Mesenchymal stem cell (in vitro differentiated cells and primary cell): ENCODE measurements at regions not wholly inside any gene's neighbourhood (a gene's known extent, or its start where the extent isn't known, plus 50 kb on each side); places are given as distances from the start of the nearest gene placed in this dataset.

Experiments used
- DNase-seq: peaks from one replicate; pipeline ENCODE4 v3.0.0-alpha.2; 2013
- H2AFZ ChIP-seq: one replicate; pipeline ENCODE4 v1.6.1; 2013; ENCODE audit warnings: low read depth, mild to moderate bottlenecking, control low read depth, inconsistent platforms, low read length, moderate library complexity
- H2AK5ac ChIP-seq: 2 replicates; pipeline ENCODE4 v1.6.1; 2013; ENCODE audit warnings: low read length, moderate library complexity, mild to moderate bottlenecking, inconsistent platforms; ENCODE audit not compliant: severe bottlenecking
- H2BK120ac ChIP-seq: one replicate; pipeline ENCODE4 v1.6.1; 2013; ENCODE audit warnings: low read depth, mild to moderate bottlenecking, inconsistent platforms, low read length, moderate library complexity
- H2BK12ac ChIP-seq, 2 experiments: one replicate each; pipeline ENCODE4 v1.6.1; 2013; ENCODE audit warnings: inconsistent platforms in 2 of 2, low read length in 2 of 2, mild to moderate bottlenecking in 2 of 2, moderate library complexity in 2 of 2, control low read depth in 1 of 2
- H2BK15ac ChIP-seq: one replicate; pipeline ENCODE4 v1.6.1; 2013; ENCODE audit warnings: mild to moderate bottlenecking, low read depth, inconsistent platforms; ENCODE audit not compliant: poor library complexity, severe bottlenecking
- H2BK5ac ChIP-seq: 2 replicates; pipeline ENCODE4 v1.6.1; 2013; ENCODE audit warnings: low read depth, mild to moderate bottlenecking, low read length, control low read depth, inconsistent platforms; ENCODE audit not compliant: poor library complexity, severe bottlenecking
- H3K14ac ChIP-seq, 2 experiments: one replicate each; pipeline ENCODE4 v1.6.1; 2013; ENCODE audit warnings: inconsistent platforms in 2 of 2, low read length in 2 of 2, control low read depth in 1 of 2, mild to moderate bottlenecking in 1 of 2, moderate library complexity in 1 of 2
- H3K18ac ChIP-seq, 2 experiments: one replicate each; pipeline ENCODE4 v1.6.1; 2013; ENCODE audit warnings: inconsistent platforms in 2 of 2, low read length in 2 of 2, control low read depth in 1 of 2, low read depth in 1 of 2, mild to moderate bottlenecking in 1 of 2
- H3K23ac ChIP-seq, 2 experiments: one replicate each; pipeline ENCODE4 v1.6.1; 2013; ENCODE audit warnings: inconsistent platforms in 2 of 2, low read length in 2 of 2, mild to moderate bottlenecking in 2 of 2, moderate library complexity in 2 of 2, control low read depth in 1 of 2
- H3K27ac ChIP-seq: 2 replicates; pipeline ENCODE4 v1.5.1; 2013; ENCODE audit warnings: mild to moderate bottlenecking, moderate library complexity, low read length, control low read depth, inconsistent platforms; ENCODE audit not compliant: poor library complexity, severe bottlenecking
- H3K27me3 ChIP-seq, 2 experiments: 2 replicates each; pipeline versions ENCODE4 v1.6.1 to v1.7.0; 2013; ENCODE audit warnings: low read length in 2 of 2, mild to moderate bottlenecking in 2 of 2, moderate library complexity in 2 of 2, control low read depth in 1 of 2, inconsistent platforms in 1 of 2; ENCODE audit not compliant: control insufficient read depth in 1 of 2, insufficient read depth in 1 of 2
- H3K36me3 ChIP-seq, 2 experiments: 2 replicates each; pipeline versions ENCODE4 v1.6.1 to v1.7.0; 2013; ENCODE audit warnings: low read length in 2 of 2, control low read depth in 1 of 2, inconsistent platforms in 1 of 2, low read depth in 1 of 2, mild to moderate bottlenecking in 1 of 2; ENCODE audit not compliant: insufficient read depth in 2 of 2, control insufficient read depth in 1 of 2
- H3K4ac ChIP-seq, 2 experiments: one replicate each; pipeline ENCODE4 v1.6.1; 2013; ENCODE audit warnings: inconsistent platforms in 2 of 2, low read length in 2 of 2, mild to moderate bottlenecking in 2 of 2, moderate library complexity in 2 of 2, control low read depth in 1 of 2, low read depth in 1 of 2
- H3K4me1 ChIP-seq: 2 replicates; pipeline ENCODE4 v1.6.1; 2013; ENCODE audit warnings: low read depth, low read length, control low read depth; ENCODE audit not compliant: control insufficient read depth, insufficient read depth
- H3K4me2 ChIP-seq: 2 replicates; pipeline ENCODE4 v1.6.1; 2013; ENCODE audit warnings: low read length, mild to moderate bottlenecking, inconsistent platforms; ENCODE audit not compliant: poor library complexity, severe bottlenecking
- H3K4me3 ChIP-seq, 2 experiments: 2 replicates each; pipeline versions ENCODE4 v1.5.1 to v1.7.0; 2013; ENCODE audit warnings: low read length in 2 of 2, mild to moderate bottlenecking in 2 of 2, control low read depth in 1 of 2, low read depth in 1 of 2; ENCODE audit not compliant: insufficient read depth in 1 of 2
- H3K79me1 ChIP-seq: replicated peaks from 2 replicates; pipeline ENCODE4 v1.6.1; 2013; ENCODE audit warnings: mild to moderate bottlenecking, control low read depth, low read length, inconsistent platforms; ENCODE audit not compliant: poor library complexity, severe bottlenecking
- H3K9ac ChIP-seq: 2 replicates; pipeline ENCODE4 v1.7.0; 2013; ENCODE audit warnings: mild to moderate bottlenecking, low read length, moderate library complexity
- H3K9me3 ChIP-seq: 2 replicates; pipeline ENCODE4 v1.7.0; 2013; ENCODE audit warnings: mild to moderate bottlenecking, low read length; ENCODE audit not compliant: control insufficient read depth
- H4K8ac ChIP-seq: one replicate; pipeline ENCODE4 v1.6.1; 2013; ENCODE audit warnings: inconsistent platforms, mild to moderate bottlenecking, low read length, moderate library complexity
- H4K91ac ChIP-seq: one replicate; pipeline ENCODE4 v1.6.1; 2013; ENCODE audit warnings: mild to moderate bottlenecking, low read length, inconsistent platforms
- WGBS: methylation state at CpG from one replicate; pipeline ENCODE4 v1.1.7; 2013; ENCODE audit warnings: mixed read lengths; 5-methylcytosine and 5-hydroxymethylcytosine counted together

DNA sequence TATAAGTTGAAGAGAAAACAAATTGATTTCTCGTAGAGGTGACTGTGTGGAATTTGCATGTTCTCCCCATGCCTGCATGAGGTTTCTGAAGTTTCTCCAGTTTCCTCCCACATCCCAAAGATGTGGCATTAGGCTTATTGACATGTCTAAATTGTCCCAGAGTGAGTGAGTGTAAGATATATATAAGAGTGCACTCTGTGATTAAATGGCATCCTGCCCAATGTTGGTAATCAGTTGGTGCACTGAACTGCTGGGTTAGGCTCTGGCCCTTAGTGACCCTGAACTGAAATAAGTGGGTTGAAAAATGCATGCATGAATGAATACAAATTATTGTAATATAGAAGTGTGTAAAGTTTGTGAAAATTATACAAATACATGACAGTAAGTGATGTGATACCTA, 1106.5 kb downstream of the TECRL start:
- no peak overlapping the region for H3K23ac ChIP-seq
- no peaks in the 10 kb centered on the region for H3K4me1 ChIP-seq
- H2BK12ac ChIP-seq: no peak overlapping the region
- no peak overlapping the region for H2BK120ac ChIP-seq
- H2BK15ac ChIP-seq: no peak overlapping the region
- no peaks in the 10 kb centered on the region for H3K27me3 ChIP-seq
- no peak for DNase-seq
- no peak overlapping the region for H4K8ac ChIP-seq
- H2AFZ ChIP-seq: no peak overlapping the region
- H3K14ac ChIP-seq: no peak overlapping the region
- no peaks in the 10 kb centered on the region for H3K79me1 ChIP-seq
- H2BK5ac ChIP-seq: no peak overlapping the region
- H3K27ac ChIP-seq: no peak overlapping the region
- no peak overlapping the region for H3K18ac ChIP-seq
- H4K91ac ChIP-seq: no peak overlapping the region
- no peak overlapping the region for H3K4me2 ChIP-seq
- H3K36me3 ChIP-seq: no peaks in the 10 kb centered on the region
- no peak overlapping the region for H3K4me3 ChIP-seq
- 70% methylated on average over 1 of the region's 1 CpG for WGBS
- H2AK5ac ChIP-seq: no peak overlapping the region
- H3K9ac ChIP-seq: no peak overlapping the region
- H3K4ac ChIP-seq: no peak overlapping the region
- no peaks in the 10 kb centered on the region for H3K9me3 ChIP-seq

DNA sequence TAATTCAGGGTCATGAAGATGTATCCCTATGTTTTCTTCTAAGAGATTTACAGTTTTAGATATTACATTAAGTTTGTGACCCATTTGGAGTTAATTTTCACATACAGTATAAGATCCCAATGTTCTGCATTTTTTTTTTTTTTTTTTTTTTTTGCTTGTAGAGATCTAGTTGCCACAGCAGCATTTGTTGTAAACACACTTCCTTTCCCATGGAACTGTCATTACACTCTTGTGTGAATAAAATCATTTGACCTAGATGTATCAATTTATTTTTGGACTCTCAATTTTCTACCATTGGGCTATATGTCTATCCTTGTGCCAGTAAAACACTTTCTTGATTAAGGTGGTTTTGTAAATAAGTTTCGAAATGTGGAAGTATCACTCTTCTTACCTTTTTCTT, 1107.2 kb downstream of the TECRL start:
- no peak for DNase-seq

GRCh38 chr4:63296773-63297172, 1112.5 kb downstream of the TECRL start:
- no peak overlapping the region for H3K23ac ChIP-seq
- H4K8ac ChIP-seq: no peak overlapping the region
- no peak overlapping the region for H3K18ac ChIP-seq
- no peaks in the 10 kb centered on the region for H3K79me1 ChIP-seq
- no peak overlapping the region for H3K27ac ChIP-seq
- no peak overlapping the region for H3K4me2 ChIP-seq
- DNase-seq: no peak
- no peak overlapping the region for H2BK120ac ChIP-seq
- H4K91ac ChIP-seq: no peak overlapping the region
- no peak overlapping the region for H2BK5ac ChIP-seq
- no peak overlapping the region for H2AFZ ChIP-seq
- no peak overlapping the region for H2AK5ac ChIP-seq
- H3K36me3 ChIP-seq: no peaks in the 10 kb centered on the region
- no peak overlapping the region for H2BK15ac ChIP-seq
- H3K14ac ChIP-seq: no peak overlapping the region
- WGBS: no CpG with 5 or more reads among the region's 1 CpG
- H3K9me3 ChIP-seq: peaks cover 3% of the 10 kb centered on the region
- H3K9ac ChIP-seq: no peak overlapping the region
- no peak overlapping the region for H2BK12ac ChIP-seq
- no peak overlapping the region for H3K4me3 ChIP-seq
- H3K4ac ChIP-seq: no peak overlapping the region
- no peaks in the 10 kb centered on the region for H3K27me3 ChIP-seq
- H3K4me1 ChIP-seq: no peaks in the 10 kb centered on the region

More for the DNA sequence above, 1107.2 kb downstream of the TECRL start:
- H2BK15ac ChIP-seq: no peak overlapping the region
- no peaks in the 10 kb centered on the region for H3K79me1 ChIP-seq
- no peak overlapping the region for H4K91ac ChIP-seq
- H3K14ac ChIP-seq: no peak overlapping the region
- no peaks in the 10 kb centered on the region for H3K27me3 ChIP-seq
- no peak overlapping the region for H3K18ac ChIP-seq
- no peak overlapping the region for H2AK5ac ChIP-seq
- no peak overlapping the region for H3K27ac ChIP-seq
- no CpG with 5 or more reads among the region's 1 CpG for WGBS
- H3K4me3 ChIP-seq: no peak overlapping the region
- no peaks in the 10 kb centered on the region for H3K9me3 ChIP-seq
- no peak overlapping the region for H3K4ac ChIP-seq
- no peak overlapping the region for H4K8ac ChIP-seq
- H3K4me1 ChIP-seq: no peaks in the 10 kb centered on the region
- H2BK12ac ChIP-seq: no peak overlapping the region
- no peak overlapping the region for H3K4me2 ChIP-seq
- H2BK120ac ChIP-seq: no peak overlapping the region
- no peak overlapping the region for H2BK5ac ChIP-seq
- H3K9ac ChIP-seq: no peak overlapping the region
- H3K36me3 ChIP-seq: no peaks in the 10 kb centered on the region
- H3K23ac ChIP-seq: no peak overlapping the region
- H2AFZ ChIP-seq: no peak overlapping the region

DNA sequence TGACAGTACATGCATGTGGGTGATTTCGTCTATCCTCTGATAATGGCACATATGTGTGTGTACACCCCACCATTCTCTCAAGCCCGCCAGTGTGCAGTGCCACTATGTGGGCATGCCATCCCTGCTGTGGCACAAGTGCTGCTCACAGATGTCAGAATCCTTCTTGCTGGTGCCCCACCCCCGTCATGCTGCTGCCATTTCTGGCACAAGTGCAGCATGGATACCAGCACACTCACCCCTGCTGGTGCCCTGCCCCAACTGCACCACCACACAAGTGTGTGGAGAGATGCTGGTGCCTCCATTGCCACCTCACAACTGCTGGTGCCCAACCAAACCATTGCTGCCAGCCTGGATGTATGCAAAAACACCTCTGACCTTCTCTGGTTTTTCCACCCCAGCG, 1133.8 kb downstream of the TECRL start:
- Histone ChIP-seq H3K14ac (no peak overlapping the region), H2BK15ac (no peak overlapping the region), H3K9me3 (peaks cover 28% of the 10 kb centered on the region), H4K8ac (no peak overlapping the region), H3K4ac (no peak overlapping the region), H3K4me1 (peaks cover 2% of the 10 kb centered on the region), H3K79me1 (no peaks in the 10 kb centered on the region), H3K27me3 (no peaks in the 10 kb centered on the region), H3K36me3 (no peaks in the 10 kb centered on the region), H2AFZ (no peak overlapping the region), H3K9ac (no peak overlapping the region), H4K91ac (no peak overlapping the region), H3K27ac (no peak overlapping the region), H3K23ac (no peak overlapping the region), H2BK12ac (no peak overlapping the region), H3K18ac (no peak overlapping the region), H2BK5ac (no peak overlapping the region), H2AK5ac (no peak overlapping the region), H3K4me2 (no peak overlapping the region), H2BK120ac (no peak overlapping the region), H3K4me3 (no peak overlapping the region)
- no peak for DNase-seq
- 67% methylated on average over 4 of the region's 4 CpGs for WGBS
